ENCODE measurements at regions not wholly inside any gene's neighbourhood (a gene's known extent, or its start where the extent isn't known, plus 50 kb on each side); places are given as distances from the start of the nearest gene placed in this dataset.
A peak's percentile ranks its signal among the peaks of the same experiment; 100 is the strongest.

DNA sequence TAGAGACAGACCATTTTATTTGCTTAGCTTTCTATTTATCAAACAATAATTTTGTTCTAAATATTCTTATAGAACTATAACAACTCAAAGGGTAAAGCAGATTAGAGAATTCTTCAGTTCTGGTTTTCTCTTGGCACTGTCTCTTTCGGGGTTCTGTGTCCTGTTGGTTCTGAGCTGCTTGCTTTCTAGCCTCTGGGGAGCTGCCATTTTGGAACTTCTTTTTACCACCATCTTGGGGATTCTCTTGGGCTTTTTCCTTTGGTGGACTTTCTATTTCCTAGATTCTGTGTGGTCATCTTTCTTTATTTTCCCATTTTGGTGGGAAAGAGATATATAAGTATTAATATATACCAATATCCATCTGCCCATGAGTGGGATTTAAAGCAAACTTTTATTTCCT is 467.7 kb downstream of the PCNX1 start:
- no peak for TF ChIP-seq CTCF (conservative IDR thresholded peaks at IDR 0.05)
- no peak for DNase-seq (ENCODE audit: low read depth, low spot score)
- H3K36me3 Mint-ChIP-seq (ENCODE audit: low read depth) = peaks cover 30% of the 10 kb centered on the region
- peaks cover 3% of the 10 kb centered on the region for H3K4me1 Mint-ChIP-seq
- H3K27me3 Mint-ChIP-seq (ENCODE audit: low read depth) = no peaks in the 10 kb centered on the region
- no peak overlapping the region for H3K4me3 Mint-ChIP-seq
- H3K9me3 Mint-ChIP-seq = peaks cover 14% of the 10 kb centered on the region
- no peak overlapping the region for H3K27ac Mint-ChIP-seq (ENCODE audit: unreplicated experiment)

- Mint-ChIP-seq H3K4me3 (no peak overlapping the region), H3K4me1 (peaks cover 1% of the 10 kb centered on the region), H3K27ac (ENCODE audit: unreplicated experiment) (no peak overlapping the region), H3K27me3 (ENCODE audit: low read depth) (no peaks in the 10 kb centered on the region), H3K9me3 (peaks cover 14% of the 10 kb centered on the region), H3K36me3 (ENCODE audit: low read depth) (peaks cover 30% of the 10 kb centered on the region)
- no peak for TF ChIP-seq CTCF (conservative IDR thresholded peaks at IDR 0.05)
- DNase-seq (ENCODE audit: low read depth, low spot score) = no peak
Observed at GRCh38 chr14:71377099-71377498, 469.8 kb downstream of the PCNX1 start.

- Mint-ChIP-seq H3K9me3 (peaks cover 14% of the 10 kb centered on the region), H3K27ac (ENCODE audit: unreplicated experiment) (no peak overlapping the region), H3K36me3 (ENCODE audit: low read depth) (peaks cover 29% of the 10 kb centered on the region), H3K4me1 (peaks cover 5% of the 10 kb centered on the region), H3K4me3 (no peak overlapping the region), H3K27me3 (ENCODE audit: low read depth) (no peaks in the 10 kb centered on the region)
- no peak for TF ChIP-seq CTCF (conservative IDR thresholded peaks at IDR 0.05)
- DNase-seq (ENCODE audit: low read depth, low spot score) = no peak
Observed at GRCh38 chr14:71380271-71380670, 473.0 kb downstream of the PCNX1 start.

- DNase-seq (ENCODE audit: low read depth, low spot score) = no peak
- Mint-ChIP-seq H3K9me3 (peaks cover 8% of the 10 kb centered on the region), H3K27ac (ENCODE audit: unreplicated experiment) (no peak overlapping the region), H3K4me3 (no peak overlapping the region), H3K4me1 (peaks cover 5% of the 10 kb centered on the region), H3K27me3 (ENCODE audit: low read depth) (no peaks in the 10 kb centered on the region), H3K36me3 (ENCODE audit: low read depth) (peaks cover 22% of the 10 kb centered on the region)
- TF ChIP-seq CTCF (conservative IDR thresholded peaks at IDR 0.05) = no peak
Observed at GRCh38 chr14:71381814-71382213, 474.6 kb downstream of the PCNX1 start.

DNA sequence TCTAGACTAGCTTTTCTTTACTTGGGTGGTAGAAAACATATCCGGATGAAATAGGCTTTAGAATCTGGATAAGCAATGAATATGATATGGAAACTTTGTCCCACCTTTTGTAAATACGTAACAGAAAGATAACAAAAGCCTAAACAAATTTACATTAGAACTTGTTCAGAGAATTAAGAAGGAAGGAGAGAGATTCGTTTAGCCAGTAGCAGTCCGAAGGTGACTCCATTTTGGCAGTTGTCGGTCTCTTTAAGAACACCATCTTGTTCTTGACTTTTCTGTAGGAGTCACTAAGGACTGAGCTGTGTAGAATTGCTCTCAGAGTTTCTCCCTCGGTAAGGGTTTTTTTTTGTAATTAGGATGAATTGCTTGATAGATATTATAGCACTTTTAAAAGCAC is 475.1 kb downstream of the PCNX1 start:
- no peak for TF ChIP-seq CTCF (conservative IDR thresholded peaks at IDR 0.05)
- Mint-ChIP-seq H3K9me3 (peaks cover 8% of the 10 kb centered on the region), H3K36me3 (ENCODE audit: low read depth) (peaks cover 22% of the 10 kb centered on the region), H3K27me3 (ENCODE audit: low read depth) (no peaks in the 10 kb centered on the region), H3K4me1 (peaks cover 5% of the 10 kb centered on the region), H3K27ac (ENCODE audit: unreplicated experiment) (no peak overlapping the region), H3K4me3 (no peak overlapping the region)
- no peak for DNase-seq (ENCODE audit: low read depth, low spot score)

GRCh38 chr14:71383510-71383909 is 476.3 kb downstream of the PCNX1 start:
- peaks cover 10% of the 10 kb centered on the region for H3K36me3 Mint-ChIP-seq (ENCODE audit: low read depth)
- no peaks in the 10 kb centered on the region for H3K27me3 Mint-ChIP-seq (ENCODE audit: low read depth)
- TF ChIP-seq CTCF (conservative IDR thresholded peaks at IDR 0.05) = no peak
- peak overlapping the region; percentile 28 for H3K27ac Mint-ChIP-seq (ENCODE audit: unreplicated experiment)
- DNase-seq (ENCODE audit: low read depth, low spot score) = no peak
- no peak overlapping the region for H3K4me3 Mint-ChIP-seq
- peaks cover 5% of the 10 kb centered on the region for H3K4me1 Mint-ChIP-seq
- H3K9me3 Mint-ChIP-seq = peaks cover 3% of the 10 kb centered on the region

Measured in neural crest cell (in vitro differentiated cells).